WTC11 (cell line): ENCODE measurements at regions not wholly inside any gene's neighbourhood (a gene's known extent, or its start where the extent isn't known, plus 50 kb on each side); places are given as distances from the start of the nearest gene placed in this dataset.

ENCODE experiments used
- CREB1 ChIP-seq: sonication (generic); formaldehyde crosslinking; IDR thresholded peaks from 2 replicates; pipeline ENCODE4 v1.8.0; 2023; ENCODE audit warnings: mild to moderate bottlenecking, missing genetic modification reagents
- CTCF ChIP-seq: fragments of 200-600 bp; IDR thresholded peaks from 2 replicates; pipeline ENCODE4 v1.8.0; 2022; ENCODE audit warnings: antibody characterized with exemption
- FOXK1 ChIP-seq: sonication (generic); formaldehyde crosslinking; IDR thresholded peaks from 2 replicates; pipeline ENCODE4 v1.8.0; 2022; ENCODE audit warnings: mild to moderate bottlenecking, moderate library complexity, missing genetic modification reagents
- KAT7 ChIP-seq: sonication (generic); formaldehyde crosslinking; IDR thresholded peaks from 2 replicates; pipeline ENCODE4 v1.8.1; 2023; ENCODE audit warnings: missing genetic modification reagents, mild to moderate bottlenecking, borderline replicate concordance
- STAT6 ChIP-seq: sonication (generic); formaldehyde crosslinking; conservative IDR thresholded peaks from 2 replicates; pipeline ENCODE4 v1.8.1; 2023; ENCODE audit warnings: mild to moderate bottlenecking, low read depth, missing genetic modification reagents, moderate library complexity
- ZNF281 ChIP-seq: sonication (generic); formaldehyde crosslinking; IDR thresholded peaks from 2 replicates; pipeline ENCODE4 v1.8.0; 2023; ENCODE audit warnings: mild to moderate bottlenecking, missing genetic modification reagents

GRCh38 chr2:45254025-45254424, 244.8 kb upstream of the SIX2 start:
- TF ChIP-seq ZNF281 (no peak), STAT6 (CRISPR knock-in tag) (no peak), CTCF (no peak), FOXK1 (CRISPR knock-in tag) (no peak), CREB1 (no peak), KAT7 (CRISPR knock-in tag) (no peak)
